ENCODE measurements at regions not wholly inside any gene's neighbourhood (a gene's known extent, or its start where the extent isn't known, plus 50 kb on each side); places are given as distances from the start of the nearest gene placed in this dataset.
"Not testable (repeated sequence)": the region's sequence is repeated elsewhere in the genome, so short reads cannot be mapped to it uniquely, and the experiment has no call there.

DNA sequence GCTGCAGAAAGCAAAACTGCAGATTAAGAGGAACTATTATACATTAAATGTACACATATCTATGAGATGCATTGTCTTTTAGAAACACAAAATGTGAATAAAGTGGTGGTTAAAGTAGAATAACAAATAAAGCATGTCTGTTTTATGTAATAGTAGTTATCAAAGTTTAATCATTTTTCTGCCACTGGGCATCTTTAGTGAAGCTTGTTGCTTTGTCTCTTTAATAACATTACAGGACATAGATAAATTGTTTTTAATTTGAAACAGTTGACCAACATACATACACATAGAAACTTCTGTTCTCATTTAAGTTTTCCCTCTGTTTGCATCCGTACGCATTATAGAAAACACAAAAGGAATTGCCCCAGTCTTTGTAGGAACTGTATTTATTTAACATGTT lies 1700.0 kb upstream of the ADGRL3 start:
- no TSS peak for BruUV-seq (replicated peaks)
- intact Hi-C loops (cut with micrococcal nuclease; ENCODE audit: unreplicated experiment): no loop called here
- TF ChIP-seq EZH2 (IDR thresholded peaks at IDR 0.05; ENCODE audit: borderline replicate concordance, low read depth, low read length, poor library complexity, severe bottlenecking): no peak
- TF ChIP-seq, protein P1, sequence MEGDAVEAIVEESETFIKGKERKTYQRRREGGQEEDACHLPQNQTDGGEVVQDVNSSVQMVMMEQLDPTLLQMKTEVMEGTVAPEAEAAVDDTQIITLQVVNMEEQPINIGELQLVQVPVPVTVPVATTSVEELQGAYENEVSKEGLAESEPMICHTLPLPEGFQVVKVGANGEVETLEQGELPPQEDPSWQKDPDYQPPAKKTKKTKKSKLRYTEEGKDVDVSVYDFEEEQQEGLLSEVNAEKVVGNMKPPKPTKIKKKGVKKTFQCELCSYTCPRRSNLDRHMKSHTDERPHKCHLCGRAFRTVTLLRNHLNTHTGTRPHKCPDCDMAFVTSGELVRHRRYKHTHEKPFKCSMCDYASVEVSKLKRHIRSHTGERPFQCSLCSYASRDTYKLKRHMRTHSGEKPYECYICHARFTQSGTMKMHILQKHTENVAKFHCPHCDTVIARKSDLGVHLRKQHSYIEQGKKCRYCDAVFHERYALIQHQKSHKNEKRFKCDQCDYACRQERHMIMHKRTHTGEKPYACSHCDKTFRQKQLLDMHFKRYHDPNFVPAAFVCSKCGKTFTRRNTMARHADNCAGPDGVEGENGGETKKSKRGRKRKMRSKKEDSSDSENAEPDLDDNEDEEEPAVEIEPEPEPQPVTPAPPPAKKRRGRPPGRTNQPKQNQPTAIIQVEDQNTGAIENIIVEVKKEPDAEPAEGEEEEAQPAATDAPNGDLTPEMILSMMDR (conservative IDR thresholded peaks at IDR 0.05; ENCODE audit: low read depth, low read length): no peak
- no peaks in the 10 kb centered on the region for H3K36me3 ChIP-seq (ENCODE audit: insufficient read depth, low read length, poor library complexity, severe bottlenecking)
- no peak for DNase-seq (ENCODE audit: low spot score)
- H3K27ac ChIP-seq (ENCODE audit: low read depth, low read length, poor library complexity, severe bottlenecking): no peak overlapping the region
- H3K4me3 ChIP-seq (ENCODE audit: low read depth, low read length, poor library complexity, severe bottlenecking): no peak overlapping the region
- CTCF ChIA-PET: no interaction called here
- POLR2A ChIA-PET (ENCODE audit: low non-redundant PET): no interaction called here
- H3K9me3 ChIP-seq (ENCODE audit: low read depth, low read length, poor library complexity, severe bottlenecking): no peaks in the 10 kb centered on the region
- no peaks in the 10 kb centered on the region for H3K4me1 ChIP-seq (ENCODE audit: insufficient read depth, low read length, poor library complexity, severe bottlenecking)
- no peaks in the 10 kb centered on the region for H3K27me3 ChIP-seq (replicated peaks; ENCODE audit: insufficient read depth, low read depth, low read length, poor library complexity)

DNA sequence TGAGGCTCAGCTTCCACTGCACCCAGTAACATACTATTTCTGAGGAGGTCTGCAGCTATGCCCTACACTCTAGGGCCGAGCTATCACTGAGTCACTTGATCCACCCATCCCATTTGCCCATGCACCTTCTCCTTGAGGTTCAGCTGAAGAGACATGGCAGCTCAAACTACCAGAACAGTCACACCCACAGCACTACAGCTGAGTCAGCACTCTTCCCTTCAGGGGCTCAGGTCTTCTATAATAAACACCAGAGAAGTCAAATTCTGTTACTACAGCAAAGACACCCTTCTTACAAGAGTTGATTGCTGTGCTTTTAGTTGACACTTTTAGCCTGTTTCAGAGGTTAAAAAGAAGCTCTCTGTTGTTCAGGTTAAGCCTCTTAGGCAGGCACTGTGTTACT lies 1696.4 kb upstream of the ADGRL3 start:
- Histone ChIP-seq H3K4me3 (ENCODE audit: low read depth, low read length, poor library complexity, severe bottlenecking) (no peak overlapping the region), H3K27me3 (replicated peaks; ENCODE audit: insufficient read depth, low read depth, low read length, poor library complexity) (no peaks in the 10 kb centered on the region), H3K27ac (ENCODE audit: low read depth, low read length, poor library complexity, severe bottlenecking) (no peak overlapping the region), H3K4me1 (ENCODE audit: insufficient read depth, low read length, poor library complexity, severe bottlenecking) (no peaks in the 10 kb centered on the region), H3K9me3 (ENCODE audit: low read depth, low read length, poor library complexity, severe bottlenecking) (no peaks in the 10 kb centered on the region), H3K36me3 (ENCODE audit: insufficient read depth, low read length, poor library complexity, severe bottlenecking) (no peaks in the 10 kb centered on the region)
- intact Hi-C loops (cut with micrococcal nuclease; ENCODE audit: unreplicated experiment): no loop called here
- ChIA-PET CTCF (no interaction called here), POLR2A (ENCODE audit: low non-redundant PET) (no interaction called here)
- no TSS peak for BruUV-seq (replicated peaks)
- no peak for DNase-seq (ENCODE audit: low spot score)
- TF ChIP-seq EZH2 (IDR thresholded peaks at IDR 0.05; ENCODE audit: borderline replicate concordance, low read depth, low read length, poor library complexity, severe bottlenecking): no peak
- TF ChIP-seq, protein P1 (conservative IDR thresholded peaks at IDR 0.05; ENCODE audit: low read depth, low read length): no peak

DNA sequence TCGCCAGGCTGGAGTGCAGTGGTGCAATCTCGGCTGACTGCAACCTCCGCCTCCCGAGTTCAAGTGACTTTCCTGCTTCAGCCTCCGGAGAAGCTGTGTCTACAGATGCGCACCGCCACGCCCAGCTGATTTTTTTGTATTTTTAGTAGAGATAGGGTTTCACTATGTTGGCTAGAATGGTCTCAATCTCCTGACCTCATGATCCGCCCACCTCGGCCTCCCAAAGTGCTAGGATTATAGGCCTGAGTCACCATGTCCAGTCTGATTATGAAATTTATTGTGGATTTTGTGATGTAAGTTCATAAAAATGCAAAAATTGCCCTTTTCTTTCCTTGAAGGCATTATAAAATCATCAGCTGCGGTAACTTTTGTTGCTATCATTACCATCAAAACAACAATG lies 1688.3 kb upstream of the ADGRL3 start:
- H3K4me1 ChIP-seq (ENCODE audit: insufficient read depth, low read length, poor library complexity, severe bottlenecking): not testable (repeated sequence)

DNA sequence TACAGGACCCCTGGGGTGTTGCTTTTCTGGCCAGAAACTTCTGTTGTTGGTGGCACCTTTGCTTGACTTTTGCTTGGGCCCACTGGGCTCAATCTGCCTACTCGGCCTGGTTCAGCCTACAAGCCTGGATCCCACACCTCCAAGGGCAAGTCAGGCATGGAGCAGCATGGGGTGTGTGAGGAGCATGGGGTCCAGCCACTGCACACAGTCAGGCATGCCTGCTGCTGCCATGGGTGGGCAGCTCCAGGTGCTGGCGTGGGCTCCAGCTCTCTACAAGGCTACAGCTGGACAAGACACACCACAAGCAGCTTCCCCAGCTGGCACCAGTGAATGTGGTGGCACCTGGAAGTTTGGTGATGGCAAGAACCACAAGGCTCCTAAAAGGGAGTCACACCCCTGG lies 1683.1 kb upstream of the ADGRL3 start:
- TF ChIP-seq EZH2 (IDR thresholded peaks at IDR 0.05; ENCODE audit: borderline replicate concordance, low read depth, low read length, poor library complexity, severe bottlenecking): no peak
- TF ChIP-seq, protein P1 (conservative IDR thresholded peaks at IDR 0.05; ENCODE audit: low read depth, low read length): no peak
- H3K4me3 ChIP-seq (ENCODE audit: low read depth, low read length, poor library complexity, severe bottlenecking): no peak overlapping the region
- POLR2A ChIA-PET (ENCODE audit: low non-redundant PET): no interaction called here
- intact Hi-C loops (cut with micrococcal nuclease; ENCODE audit: unreplicated experiment): no loop called here
- no peaks in the 10 kb centered on the region for H3K4me1 ChIP-seq (ENCODE audit: insufficient read depth, low read length, poor library complexity, severe bottlenecking)
- H3K9me3 ChIP-seq (ENCODE audit: low read depth, low read length, poor library complexity, severe bottlenecking): no peaks in the 10 kb centered on the region
- DNase-seq (ENCODE audit: low spot score): no peak
- CTCF ChIA-PET: interaction anchor here (0.6 kb wide), 1 partner anchor 13 kb away, joined by 3 read pairs; no protein-coding TSS in a partner anchor
- H3K36me3 ChIP-seq (ENCODE audit: insufficient read depth, low read length, poor library complexity, severe bottlenecking): no peaks in the 10 kb centered on the region
- BruUV-seq (replicated peaks): no TSS peak
- H3K27ac ChIP-seq (ENCODE audit: low read depth, low read length, poor library complexity, severe bottlenecking): no peak overlapping the region
- H3K27me3 ChIP-seq (replicated peaks; ENCODE audit: insufficient read depth, low read depth, low read length, poor library complexity): no peaks in the 10 kb centered on the region

More for the DNA sequence above, 1688.3 kb upstream of the ADGRL3 start:
- H3K27ac ChIP-seq (ENCODE audit: low read depth, low read length, poor library complexity, severe bottlenecking); DNase-seq (ENCODE audit: low spot score); H3K4me3 ChIP-seq (ENCODE audit: low read depth, low read length, poor library complexity, severe bottlenecking); POLR2A ChIA-PET (ENCODE audit: low non-redundant PET); H3K27me3 ChIP-seq (replicated peaks; ENCODE audit: insufficient read depth, low read depth, low read length, poor library complexity); CTCF ChIA-PET; intact Hi-C loops (cut with micrococcal nuclease; ENCODE audit: unreplicated experiment); H3K36me3 ChIP-seq (ENCODE audit: insufficient read depth, low read length, poor library complexity, severe bottlenecking); H3K9me3 ChIP-seq (ENCODE audit: low read depth, low read length, poor library complexity, severe bottlenecking); BruUV-seq (replicated peaks): not testable (repeated sequence)
